ENCODE measurements at regions not wholly inside any gene's neighbourhood (a gene's known extent, or its start where the extent isn't known, plus 50 kb on each side); places are given as distances from the start of the nearest gene placed in this dataset.

DNA sequence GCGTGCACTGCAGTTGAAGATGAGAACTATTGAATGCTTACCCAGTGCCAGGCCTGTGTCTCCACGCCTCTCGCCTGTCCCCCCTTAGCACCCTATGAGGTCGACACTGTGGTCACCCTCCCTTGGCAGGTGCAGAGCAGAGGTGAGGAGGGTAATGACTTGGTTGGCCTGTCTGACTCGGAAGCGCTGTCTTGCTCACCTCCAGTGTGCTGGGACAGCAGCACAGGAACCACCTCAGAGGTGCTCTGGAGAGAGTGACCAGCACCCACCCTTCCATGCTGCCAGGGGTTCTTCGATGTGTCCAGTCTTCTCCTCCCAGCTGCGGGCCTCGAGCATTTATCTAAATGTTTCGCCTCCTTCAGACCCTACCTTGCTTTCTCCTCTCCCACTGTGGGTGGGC lies 178.3 kb upstream of the IRX2 start:
- DNase-seq = no peak

DNA sequence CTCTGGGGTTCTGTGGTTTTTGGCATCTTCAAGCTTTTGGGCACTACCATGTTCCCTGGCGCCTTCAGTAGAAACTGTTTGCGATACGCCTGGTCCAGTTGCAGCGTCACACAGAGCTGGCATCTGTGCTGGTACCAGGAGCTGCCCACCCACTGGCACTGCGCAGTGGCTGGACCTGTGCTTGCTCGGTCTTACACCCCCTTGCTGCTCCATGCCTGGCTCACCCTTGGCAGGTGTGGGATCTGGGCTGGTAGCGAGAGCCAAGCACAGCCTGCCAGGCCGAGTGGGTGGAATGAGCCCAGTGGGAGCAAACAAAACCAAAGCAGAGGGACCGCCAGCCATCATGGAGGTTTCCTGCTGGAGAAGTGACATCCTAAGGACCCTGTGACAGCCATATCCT lies 170.2 kb upstream of the IRX2 start:
- DNase-seq = no peak

DNA sequence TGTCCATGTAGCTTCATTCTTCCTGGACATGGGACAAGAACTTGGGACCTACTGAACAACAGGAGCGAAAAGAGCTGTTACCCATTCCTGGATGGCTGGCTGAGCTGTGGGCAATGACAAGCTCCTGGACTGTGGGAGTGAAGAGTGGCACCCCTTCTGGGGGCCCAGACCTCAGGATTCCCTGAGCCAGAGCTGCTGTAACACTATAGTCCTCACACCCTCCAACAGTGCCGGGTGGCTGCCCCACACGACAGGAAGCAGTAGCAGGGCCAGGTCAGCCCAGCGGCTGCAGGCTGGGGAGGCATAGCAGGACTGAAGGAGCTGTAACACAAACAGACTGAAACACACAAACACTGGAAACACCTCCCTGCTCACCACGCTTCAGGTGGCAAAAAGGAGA lies 169.7 kb upstream of the IRX2 start:
- no peak for DNase-seq

DNA sequence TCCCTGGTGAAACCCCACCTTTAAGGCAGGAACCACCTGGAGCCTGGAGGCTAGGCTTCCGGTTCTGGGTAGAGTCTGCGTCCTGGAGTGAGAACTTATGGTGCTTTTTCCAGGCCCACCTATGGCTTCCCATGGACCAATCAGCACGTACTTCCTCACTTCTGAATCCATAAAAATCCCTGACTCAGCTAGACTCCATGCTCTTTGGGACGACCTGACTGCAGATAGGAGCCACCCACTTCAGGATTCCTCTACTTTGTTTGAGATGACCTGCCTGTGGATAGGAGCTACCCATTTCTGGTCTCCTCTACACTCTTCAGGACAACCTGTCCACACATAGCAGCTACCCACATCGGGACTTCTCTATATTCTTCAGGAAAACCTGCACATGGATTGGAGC lies 168.8 kb upstream of the IRX2 start:
- DNase-seq = no peak

DNA sequence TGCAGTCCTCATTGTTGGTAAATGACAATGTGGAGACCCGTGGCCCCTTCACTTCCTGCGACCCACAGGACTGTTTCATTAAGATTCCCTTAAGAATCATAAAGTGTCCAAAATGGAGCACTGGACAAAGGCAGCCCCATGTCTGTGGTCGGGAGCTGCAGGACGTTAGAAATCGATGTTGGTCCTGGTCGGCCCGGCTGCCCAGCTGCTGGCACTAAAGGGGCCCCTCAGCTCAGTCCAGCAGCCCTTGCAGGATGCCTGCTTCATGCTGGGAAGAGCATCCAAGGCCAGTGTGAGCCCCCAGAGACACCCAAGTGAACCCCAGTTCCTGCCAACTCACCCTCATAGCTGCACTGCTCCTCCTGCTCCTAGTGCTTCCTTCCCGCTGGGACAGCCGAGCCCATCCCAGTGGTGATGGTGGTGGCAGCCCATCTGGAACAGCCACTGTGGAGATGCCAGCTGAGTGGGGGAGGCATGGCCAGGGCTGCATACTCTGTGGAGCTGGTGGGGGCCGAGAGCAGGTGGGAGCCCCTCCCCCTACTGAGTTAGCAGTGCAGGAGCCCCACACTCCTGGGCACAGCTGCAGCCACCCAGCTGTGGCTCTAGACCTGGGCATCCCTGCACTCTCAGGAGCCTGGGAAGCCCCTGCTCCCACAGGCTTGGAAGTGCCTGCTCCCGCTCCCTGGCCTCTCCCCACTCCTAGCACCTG lies 168.0 kb upstream of the IRX2 start:
- no peak for DNase-seq

DNA sequence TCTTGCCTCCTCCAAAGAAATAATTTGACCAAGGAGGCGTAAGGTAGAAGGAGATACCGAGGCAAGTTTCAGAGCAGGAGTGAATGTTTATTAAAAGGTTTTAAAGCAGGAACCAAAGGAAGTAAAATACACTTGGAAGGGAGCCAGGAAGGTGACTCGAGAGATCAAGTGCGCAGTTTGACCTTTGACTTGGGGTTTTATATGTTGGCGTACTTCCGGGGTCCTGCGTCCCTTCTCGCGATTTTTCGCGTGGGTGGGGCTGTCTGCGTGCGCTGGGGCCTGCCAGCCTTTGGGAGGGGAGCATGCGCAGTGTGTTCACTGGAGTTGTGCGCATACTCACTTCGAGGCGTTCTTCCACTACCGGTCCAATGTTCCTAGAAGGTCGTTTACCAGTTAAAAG lies 166.0 kb upstream of the IRX2 start:
- DNase-seq = no peak

DNA sequence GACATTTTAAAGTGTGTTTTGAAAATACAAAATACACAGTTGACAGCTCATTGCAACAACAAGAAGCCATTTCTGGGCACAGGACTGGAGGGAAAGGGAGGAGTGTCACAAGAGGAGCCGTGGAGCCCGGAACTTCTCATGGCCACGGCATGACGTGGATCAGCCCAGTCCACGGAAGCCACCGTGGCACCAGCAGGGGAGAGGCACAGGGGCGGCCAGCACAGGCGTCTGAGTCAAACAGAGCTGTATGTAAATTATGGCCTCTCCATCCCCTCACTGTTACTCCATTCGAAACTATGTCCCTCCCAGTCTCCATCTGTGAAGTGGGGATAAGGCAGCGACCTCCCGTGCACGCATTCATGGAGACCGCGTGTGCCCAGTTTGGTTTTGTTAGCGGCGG lies 165.6 kb upstream of the IRX2 start:
- DNase-seq = no peak

DNA sequence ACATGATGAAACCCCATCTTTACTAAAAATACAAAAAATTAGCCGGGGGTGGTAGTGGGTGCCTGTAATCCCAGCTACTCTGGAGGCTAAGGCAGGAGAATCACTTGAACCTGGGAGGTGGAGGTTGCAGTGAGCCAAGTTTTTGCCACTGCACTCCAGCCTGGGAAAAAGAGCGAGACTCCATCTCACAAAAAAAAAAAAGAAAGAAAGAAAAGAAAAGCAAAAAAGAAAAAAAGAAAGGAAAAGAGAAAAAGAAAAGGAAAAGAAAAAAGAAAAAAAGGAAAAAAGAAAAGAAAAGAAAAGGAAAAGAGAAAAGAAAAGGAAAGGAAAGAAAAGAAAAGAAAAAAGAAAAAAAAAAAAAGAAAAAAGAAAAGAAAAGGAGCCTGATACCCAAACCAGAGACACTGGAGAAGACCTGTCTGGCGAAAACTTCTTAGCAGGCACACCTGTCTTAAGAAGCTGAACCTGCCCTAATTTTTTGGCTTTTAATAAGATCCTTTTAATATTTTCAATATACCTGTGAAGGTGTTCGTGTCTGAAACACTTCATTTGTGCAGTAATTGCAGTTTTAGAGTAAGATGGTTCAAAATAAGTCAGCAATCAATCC lies 164.7 kb upstream of the IRX2 start:
- no peak for DNase-seq

DNA sequence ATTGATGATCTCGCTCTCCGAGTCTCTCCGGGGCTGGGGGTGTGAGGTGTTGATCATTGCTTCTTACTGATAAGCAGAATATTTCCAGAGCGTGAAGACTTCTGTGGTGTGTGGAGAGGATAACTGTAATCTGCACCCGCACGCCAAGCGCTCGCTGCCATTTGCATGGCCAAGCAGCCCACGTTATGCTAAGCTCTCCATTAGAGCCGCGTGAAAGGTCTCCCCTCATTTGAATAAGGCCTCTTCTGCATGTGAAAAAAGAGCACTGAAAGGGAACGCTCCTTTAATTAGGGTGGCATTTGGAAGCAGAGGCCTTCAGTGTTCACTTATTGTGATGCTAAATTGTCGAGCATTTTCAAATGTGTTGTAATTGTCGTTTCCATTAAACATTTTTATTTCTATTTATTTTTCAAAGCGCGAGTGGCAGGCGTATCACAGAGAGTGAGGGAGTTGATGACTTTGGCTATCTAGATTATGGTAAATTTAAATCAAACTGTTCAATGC lies 163.6 kb upstream of the IRX2 start:
- DNase-seq = no peak

DNA sequence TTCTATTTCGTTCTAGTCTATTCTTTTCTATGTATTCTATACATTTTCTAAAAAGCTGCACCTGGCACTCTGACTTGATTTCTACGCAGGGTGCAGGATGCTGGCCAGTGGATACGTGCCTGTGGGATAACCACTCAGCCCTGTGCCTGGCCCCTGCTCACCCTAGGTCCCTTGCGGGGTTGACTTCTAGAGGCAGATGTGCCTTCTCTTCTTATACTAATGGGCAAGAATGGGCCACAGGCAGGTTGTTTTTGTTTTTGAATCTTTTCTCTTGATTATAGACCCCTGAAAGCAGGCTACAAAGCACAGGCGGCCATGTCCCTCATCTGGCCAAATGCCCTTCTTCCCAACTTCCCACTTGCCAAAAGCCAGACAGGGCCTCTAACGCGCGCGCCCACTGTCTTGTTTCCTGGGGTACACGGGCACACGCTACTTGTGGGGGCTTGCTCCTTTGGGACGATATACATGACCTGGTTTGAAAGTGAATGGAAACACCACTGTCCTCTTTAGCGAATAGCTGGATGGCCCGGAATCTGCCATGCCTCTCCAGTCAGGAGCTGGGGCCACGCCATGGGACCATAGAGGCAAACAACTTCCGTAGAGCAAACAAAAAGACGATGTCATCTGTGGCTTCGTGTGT lies 162.7 kb upstream of the IRX2 start:
- DNase-seq = no peak

DNA sequence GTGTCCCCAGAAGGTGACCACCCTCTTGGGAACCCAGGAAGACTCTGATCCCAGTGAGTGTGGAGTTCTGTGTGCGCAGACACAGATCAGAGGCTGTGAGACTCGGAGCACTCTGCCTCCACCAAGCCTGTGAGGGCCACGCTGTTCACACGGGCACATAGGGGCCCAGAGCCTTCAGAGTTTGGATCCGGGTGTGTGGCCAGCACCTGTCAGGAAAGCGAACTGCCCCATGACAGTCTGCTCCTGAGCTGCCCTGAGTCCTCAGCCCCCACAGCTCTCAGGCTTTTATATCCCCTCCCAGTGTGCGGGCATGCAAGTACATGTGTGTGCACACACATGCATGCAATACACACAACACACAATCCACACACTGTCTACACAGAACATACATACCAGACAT lies 161.8 kb upstream of the IRX2 start:
- no peak for DNase-seq

DNA sequence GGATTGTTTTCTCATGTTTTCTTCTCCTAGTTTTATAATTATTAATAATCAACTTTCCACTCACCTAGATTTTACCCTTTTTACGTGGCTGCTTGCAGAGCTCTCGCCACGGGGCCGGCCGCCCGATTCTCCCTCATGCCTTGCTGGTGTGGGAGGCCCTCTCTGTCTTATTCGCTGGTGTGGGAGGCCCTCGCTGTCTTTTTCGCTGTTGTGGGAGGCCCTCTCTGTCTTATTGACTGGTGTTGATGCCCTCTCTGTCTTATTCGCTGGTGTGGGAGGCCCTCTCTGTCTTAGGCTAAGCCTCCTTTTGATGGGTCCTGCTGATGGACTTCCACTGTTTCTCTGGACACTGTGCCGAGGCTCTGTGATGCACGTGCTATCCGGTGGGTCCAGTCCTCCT lies 161.3 kb upstream of the IRX2 start:
- no peak for DNase-seq

DNA sequence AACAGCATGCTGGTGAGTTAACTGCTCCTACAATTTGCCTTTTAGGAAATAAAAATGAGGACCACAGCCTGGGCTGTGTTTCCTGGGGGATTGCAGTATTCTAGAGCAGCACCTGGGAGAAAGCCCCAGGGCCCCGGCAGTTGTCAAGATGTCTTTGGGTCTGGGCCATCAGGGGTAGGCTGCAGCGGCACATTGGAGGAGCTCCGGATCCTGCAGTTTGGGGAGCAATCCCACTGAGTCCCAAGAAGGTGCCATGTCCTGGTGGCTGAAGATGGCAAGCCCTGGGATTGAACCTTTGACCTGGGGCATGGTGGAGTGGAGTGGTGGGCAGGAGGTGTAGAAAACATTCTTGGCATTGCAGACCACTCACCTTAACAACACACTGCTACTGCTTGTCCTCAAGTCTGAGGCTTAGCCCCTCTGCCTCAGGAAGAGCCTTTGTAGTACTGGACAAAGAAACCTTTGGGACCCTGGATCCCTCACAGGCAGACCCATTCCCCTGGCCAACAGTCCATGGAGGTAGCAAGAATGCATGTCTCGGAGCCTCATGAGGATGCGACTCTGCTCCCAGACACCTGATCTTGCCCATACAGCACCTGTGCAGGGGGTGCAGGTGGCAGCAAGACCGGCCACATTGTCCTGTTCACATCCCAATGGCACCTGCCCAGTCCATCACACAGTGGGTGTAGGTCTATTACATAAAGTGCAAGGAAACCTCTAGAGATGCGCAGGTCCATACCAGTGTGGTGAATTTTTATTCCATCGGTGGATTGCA lies 159.1 kb upstream of the IRX2 start:
- DNase-seq = no peak

DNA sequence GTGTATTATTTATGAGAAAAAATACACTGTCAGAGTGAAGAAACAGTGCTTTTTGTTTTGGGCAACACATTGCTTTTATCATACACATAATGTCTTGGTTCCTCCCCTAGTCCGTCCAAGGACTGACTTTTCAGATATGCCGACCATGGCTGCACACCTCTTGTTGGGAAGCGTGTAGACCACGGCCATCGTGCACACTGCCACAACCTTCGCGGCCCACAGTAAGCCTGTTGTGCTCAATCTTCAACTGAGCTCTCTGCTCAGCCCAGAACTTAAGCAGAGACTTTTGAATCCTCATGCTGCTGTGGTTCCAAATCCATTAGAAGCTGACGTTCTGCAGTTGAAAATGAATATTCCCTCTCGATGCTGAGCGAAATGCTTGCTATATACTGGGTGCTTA lies 157.6 kb upstream of the IRX2 start:
- DNase-seq = no peak

DNA sequence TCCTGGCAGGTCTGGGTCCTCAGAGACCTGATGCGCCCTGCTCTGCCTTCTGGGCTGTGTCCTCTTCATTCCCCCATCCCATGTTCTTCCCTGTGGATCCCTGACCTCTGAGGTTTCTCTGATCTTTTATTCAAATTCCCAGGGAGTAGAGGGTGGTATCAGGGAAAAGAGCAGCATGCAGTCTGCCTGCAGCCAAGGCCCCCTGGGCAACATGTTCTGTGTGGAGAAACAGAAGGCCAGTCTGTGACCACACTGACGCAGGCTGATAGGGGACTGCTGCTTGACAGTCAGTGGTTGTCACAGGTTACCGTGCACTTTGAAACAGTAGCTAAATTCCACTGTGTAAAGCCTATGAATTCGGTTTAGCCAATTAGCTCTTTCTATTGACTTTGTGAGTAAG lies 156.6 kb upstream of the IRX2 start:
- DNase-seq = no peak

DNA sequence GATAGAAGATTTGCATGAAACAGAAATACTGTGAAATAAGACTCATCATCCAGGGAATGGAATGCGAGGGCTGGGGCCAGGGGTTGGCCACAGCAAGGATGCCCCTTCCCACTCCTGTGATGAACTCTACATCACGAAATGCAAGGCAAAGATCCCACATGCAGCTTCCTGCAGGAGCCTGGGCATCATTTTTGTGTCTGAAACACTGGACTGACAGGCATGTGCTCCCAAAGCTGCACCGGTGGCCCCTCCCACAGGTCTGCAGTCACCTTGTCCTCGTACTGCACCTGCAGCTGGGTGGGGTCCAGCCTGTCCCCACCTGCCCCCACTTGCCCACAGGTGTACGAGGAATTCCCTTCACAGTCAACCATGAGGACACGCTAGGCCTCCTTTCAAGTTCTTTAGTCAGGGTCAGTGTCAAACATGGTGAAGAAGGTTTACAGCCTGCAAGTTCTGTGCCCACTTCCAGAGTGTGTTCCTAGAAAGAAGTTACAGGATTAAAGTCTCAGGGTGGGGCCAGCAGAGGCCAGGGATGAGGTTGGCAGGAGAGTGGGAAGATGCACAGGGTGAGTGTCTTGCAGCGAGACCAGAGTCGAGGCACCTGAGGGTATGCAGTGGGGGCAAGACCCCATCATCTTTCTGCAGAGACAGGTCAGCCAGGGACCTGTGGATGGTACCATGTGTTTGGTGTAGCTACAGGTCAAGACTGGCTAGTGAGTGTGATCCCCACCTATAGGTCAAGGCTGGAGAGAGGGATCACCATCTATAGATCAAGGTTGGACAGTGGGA lies 155.0 kb upstream of the IRX2 start:
- no peak for DNase-seq

DNA sequence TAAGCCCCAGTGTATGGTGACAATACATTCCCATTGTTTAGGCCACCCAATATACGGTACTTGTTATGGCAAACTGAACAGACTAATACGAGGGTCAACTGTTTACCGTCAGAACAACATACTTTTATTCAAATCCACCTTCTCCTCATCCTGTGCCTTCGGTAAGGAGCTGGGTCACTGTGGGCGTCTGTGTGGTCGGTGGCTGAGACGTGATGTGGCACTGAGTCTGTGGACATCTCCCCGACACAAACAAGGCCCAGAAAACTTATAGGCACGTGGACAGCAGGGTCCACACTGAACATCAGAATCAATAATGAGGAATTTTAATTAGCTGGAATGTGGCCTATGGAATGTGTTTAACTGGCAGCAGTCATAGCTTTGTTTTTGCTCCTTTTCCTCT lies 154.3 kb upstream of the IRX2 start:
- no peak for DNase-seq

DNA sequence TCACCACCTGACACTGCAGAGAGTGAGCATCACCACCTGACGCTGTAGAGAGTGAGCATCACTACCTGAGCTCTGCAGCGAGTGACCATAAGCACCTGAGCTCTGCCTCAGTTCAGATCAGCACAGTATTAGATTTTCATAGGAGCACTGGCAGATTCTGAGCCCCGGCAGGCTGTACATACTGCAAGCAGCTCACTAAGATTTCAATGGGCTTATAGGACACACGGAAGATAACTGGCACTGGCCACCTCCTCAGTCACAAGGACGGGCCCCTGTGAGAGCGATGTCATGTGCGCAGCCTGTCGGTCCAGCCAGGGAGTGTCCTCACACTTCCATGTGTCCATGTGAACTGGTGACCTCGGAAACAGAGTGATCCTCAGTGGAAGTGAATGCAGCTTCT lies 153.5 kb upstream of the IRX2 start:
- DNase-seq = no peak

DNA sequence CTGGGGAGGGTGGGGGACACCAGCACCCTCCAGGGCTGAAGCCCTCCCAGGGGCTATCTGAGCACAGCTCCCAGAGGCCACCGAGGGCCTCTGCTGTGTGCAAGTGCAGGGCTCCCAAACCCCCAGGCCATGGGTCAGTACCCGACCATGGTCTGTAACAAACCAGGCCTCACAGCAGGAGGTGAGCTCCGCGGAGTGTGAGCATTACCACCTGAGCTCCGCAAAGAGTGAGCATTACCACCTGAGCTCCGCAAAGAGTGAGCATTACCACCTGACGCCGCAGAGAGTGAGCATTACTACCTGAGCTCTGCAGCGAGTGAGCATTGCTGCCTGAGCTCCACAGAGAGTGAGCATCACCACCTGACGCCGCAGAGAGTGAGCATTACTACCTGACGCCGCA lies 152.9 kb upstream of the IRX2 start:
- no peak for DNase-seq

DNA sequence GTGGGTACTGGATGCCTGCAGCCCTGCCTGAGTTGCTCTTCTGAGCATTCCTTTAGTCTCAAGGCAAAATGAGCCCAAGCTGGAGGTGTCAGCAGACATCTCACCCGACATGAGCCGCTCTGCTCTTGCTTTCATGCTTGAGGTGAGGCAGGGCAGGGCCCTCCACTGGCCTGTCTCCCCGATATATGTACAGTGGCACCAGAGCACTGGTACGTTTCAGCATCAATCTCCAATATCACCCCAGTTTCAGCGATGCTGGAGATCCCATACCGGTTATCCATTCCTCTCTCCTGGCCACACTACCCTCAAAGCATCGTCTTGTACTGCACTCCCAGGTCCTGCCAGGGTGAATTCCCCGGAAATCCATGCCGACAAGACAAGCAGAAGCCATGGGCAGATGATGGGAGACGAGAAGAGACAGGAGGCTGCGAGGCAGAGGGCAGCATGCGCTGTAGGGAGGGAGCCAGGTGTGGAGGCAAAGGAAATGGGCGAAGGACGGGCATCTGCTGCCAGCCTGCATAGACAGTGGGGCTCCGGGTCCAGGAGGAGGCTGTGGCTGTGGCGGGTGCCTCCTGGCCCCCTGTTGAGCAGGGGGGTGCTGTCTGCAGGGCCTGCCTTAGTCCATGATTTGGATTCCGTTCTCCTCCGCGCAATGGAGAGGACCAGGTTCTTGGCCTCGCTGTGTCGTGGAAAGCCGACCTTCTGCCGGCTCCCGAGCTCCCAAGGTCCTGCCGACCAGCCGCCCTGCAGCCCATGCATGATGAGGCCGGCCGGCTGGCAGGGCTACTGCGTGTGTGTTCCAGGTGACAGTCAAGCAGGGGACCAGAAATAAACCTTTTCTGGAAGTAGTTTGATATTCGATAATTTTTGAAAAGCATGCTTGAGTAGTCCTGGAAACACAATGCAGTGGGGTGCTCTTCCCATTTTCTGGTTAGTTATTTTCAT lies 152.2 kb upstream of the IRX2 start:
- DNase-seq = no peak

DNA sequence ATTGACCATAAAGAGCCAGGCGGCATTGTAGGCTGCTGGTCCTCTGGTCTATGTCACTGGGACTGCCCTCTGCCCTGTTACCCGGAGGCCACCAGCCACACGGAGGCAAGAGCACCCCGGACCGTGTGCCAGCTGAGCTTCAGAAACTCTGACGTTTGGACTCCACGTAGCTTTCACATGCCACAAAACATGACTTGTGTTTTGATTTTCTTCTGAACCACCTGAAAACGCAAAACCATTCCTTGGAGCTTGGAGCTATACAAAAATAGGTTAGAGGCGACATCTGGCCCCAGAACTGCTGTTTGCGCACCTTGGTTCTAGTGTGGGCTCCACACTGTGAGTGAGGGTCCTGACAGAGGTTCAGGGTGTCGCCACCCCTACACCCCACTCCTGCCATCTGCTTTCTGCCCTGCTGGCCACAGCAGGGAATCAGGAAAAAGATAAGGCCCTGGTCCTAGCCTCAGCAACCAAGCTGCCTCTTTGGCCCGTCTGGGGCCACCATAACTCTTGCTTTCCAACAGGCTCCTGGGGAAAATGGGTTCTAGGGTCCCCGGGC lies 151.3 kb upstream of the IRX2 start:
- DNase-seq = no peak
